Hypothalamus (tissue), 51 donors: ENCODE measurements at regions not wholly inside any gene's neighbourhood (a gene's known extent, or its start where the extent isn't known, plus 50 kb on each side); places are given as distances from the start of the nearest gene placed in this dataset.
A peak's percentile ranks its signal among the peaks of the same experiment; 100 is the strongest.

Experiments used
- DNase-seq, 51 donors: peaks; one replicate each; lab custom pipeline; 2025; lab: John Stamatoyannopoulos, UW

DNA sequence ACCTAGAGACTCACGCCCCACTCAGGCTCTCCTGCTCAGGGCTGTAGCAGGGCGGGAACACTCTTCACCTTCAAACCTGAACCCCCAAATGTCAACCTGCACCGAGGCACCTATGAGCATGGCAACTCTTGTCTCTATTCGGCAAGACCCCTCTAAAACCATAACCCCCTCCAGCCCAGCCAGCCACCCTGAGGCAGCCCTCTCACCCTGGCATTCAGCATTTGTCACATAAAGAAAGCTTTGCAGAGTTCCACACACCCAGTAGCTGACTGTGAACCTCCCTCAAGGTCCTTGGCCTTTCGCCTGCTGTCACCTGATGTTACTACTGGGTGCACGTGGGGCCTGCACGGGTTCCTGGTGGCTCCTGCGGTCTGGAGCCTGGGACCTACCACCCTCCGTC, 97.2 kb upstream of the ALKAL2 start:
- DNase-seq, result no peak

DNA sequence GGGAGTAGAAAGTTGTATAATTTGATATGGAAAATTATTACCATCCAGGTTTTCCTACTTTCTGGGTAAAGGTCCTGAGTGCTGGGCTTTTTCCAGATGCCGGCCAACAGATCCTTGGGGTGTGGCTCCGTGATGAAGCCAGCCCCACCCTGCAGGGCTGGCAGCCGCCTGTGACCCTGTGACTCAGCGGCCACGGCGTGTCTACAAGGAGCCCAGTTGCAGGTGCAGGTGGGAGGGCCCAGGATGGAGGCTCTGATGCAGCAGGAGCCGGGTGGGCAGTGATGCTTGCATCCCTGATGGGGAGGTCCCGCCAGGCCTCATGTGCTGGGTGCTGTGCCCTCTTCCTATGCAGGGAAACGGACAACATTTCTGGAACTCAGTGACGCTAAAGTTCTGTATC, 96.0 kb upstream of the ALKAL2 start:
- DNase-seq, result no peak

GRCh38 chr2:383178-383577, 95.3 kb upstream of the ALKAL2 start:
- peak in 37 of 51 donors; percentile 3 to 72 (median 40) for DNase-seq

- no peak for DNase-seq
These were observed 94.8 kb upstream of the ALKAL2 start for GRCh38 chr2:382728-383022.

DNA sequence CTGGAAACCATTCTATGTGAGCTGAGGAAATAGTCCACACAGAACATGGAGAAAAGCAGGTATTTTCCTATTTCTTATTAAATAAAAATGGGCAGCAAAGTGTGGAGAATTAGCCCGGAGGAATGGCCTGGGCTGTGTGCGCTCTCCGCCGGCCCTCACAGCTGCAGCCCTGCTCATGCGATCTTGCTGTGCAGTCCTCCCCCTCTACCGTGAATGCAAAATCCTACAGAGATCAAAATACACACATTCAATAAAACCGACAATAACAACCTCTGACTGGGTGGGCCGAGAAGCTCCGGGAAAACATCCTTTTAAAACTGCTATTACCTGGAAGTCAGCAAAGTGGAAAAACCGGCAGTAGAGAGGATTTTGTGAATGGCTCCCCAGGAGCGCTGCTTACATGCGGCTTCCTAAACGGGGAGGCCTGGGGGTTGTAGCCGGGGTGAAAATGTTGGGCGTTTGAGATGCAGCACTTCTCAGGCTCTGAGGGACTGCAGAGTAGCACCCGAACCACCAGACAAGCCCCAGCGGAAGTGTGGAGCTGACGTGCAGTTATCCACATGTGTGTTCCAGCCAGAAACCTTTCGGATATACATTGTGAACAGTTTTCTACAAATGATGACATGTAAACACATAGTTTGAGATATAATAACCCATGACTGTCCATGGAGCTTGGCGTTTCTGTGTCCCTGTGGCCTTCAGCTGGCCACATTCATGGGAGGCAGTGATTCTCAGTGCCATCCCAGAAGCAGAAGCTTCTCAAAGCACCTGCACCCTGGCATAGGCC, 94.2 kb upstream of the ALKAL2 start:
- DNase-seq, result no peak

DNA sequence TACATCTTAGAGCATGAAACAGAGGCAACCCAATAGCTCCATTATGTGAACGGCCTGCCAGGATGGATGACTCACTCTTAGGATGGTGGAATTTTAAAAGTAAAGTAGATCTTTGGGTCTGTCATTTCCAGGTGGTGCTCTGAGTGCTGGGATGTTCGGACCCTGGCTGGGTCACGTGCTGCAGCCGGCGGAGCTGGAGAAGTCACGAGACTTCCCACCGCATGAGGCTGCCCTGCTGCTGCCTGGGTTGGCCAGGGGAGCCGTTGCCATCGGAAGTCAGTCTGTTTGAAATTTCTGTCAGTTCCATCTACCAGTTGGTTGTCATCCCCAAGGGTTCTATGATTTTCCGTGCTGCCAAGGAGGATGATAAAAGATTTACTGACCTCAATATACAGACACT, 93.3 kb upstream of the ALKAL2 start:
- no peak for DNase-seq

DNA sequence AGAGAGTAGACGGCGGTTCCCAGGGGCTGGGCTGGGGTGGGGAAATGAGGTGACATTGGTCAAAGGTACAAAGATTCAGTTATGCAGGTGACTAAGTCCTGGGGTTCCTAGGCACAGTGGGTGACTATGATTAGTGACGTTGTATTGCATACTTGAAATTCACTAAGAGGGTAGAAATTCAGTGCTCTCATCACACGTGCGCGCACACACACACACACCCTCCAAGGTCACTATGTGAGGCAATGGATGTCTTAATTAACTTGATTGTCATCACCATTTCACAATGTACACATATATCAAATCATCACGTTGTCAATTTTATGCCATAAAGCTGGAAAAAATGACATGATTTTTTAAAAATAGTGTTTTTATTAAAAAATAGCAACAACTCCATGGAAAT, 92.9 kb upstream of the ALKAL2 start:
- no peak for DNase-seq

- no peak for DNase-seq
These were observed 92.3 kb upstream of the ALKAL2 start for GRCh38 chr2:380221-380620.

GRCh38 chr2:379778-380177, 91.9 kb upstream of the ALKAL2 start:
- DNase-seq, result no peak

DNA sequence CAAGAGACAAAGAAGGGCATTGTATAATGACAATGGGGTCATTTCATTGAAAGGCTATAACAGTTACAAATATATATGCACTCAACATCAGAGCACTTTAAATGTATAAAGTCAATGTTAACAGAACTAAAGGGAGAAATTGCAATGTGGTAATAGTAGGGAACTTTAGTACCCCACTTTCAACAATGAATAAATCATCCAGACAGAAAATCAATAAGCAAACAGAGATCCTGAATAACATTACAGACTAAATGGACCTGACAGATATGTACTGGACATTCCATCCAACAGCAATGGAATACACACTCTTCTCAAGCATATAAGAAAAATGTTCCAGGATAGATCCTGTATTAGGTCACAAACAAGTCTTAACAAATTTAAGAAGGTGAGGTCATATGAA, 90.5 kb upstream of the ALKAL2 start:
- no peak for DNase-seq

DNA sequence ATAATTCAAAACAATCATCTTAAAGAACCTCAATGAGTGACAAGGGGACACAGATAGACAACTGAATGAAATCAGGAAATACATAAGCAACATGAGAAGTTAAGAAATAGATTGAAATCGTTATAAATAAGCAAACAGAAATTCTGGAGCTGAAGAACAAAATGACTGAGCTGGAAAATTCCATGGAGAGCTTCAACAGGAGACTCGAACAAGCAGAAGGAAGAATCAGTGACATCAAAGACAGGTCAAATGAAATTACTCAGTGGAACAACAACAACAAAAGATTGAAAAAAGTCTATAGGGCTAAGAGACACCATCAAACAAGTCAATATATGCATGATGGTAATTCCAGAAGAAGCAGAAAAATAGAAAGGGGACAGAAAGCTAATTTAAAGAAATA, 89.5 kb upstream of the ALKAL2 start:
- no peak for DNase-seq

- DNase-seq, result no peak
These were observed 88.0 kb upstream of the ALKAL2 start for GRCh38 chr2:375956-376307.

DNA sequence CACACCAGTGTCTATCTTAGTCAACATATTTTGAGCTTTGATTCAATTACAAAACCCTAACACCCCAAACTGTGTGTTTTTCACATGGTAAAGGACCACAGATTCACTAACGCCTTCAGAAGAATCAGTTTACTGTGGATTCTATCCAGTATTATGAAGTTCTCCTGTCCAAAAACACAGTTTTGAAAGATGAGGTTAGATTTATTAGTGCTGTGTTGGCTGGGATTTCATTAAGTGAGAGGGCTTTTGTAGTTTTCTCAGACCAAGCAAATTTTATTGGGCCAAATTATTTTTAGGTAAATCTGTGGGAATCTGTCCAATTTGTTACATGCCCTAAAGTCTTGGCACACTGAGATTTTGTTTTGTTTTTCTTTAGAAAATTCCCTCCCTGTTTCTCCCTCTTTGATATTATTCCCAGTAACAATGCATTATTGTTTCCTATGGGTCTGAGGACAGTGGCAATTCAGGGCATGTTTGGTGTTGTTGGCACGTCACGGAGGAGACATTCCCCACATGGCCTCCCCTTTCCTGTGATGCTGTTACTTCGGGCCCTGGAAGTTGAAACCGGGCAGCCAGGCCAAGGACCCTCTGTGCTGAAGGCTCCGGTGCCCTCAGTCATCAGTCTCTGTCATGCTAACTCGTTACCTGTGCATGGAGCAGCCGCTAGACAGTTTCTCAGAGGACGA, 87.5 kb upstream of the ALKAL2 start:
- peak in 12 of 51 donors; percentile 11 to 60 (median 21) for DNase-seq

DNA sequence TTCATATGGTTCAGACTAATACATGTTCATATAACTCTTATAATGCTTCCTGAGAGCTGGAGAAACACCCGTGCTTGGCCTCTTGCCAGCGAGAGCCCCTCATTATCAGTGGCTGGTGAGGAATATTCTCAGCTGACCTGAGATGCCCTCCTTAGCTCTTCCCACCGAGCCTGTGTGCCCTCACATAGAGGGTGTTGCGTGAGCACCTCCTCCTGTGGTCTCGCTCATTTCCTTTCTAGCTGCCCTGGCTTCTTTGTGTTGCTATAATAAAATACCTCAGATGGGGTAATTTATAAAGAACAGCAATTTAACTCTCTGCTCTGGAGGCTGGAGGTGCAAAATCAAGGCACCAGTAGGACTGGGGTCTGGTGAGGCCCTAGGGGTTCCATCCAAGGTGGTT, 80.5 kb upstream of the ALKAL2 start:
- no peak for DNase-seq

DNA sequence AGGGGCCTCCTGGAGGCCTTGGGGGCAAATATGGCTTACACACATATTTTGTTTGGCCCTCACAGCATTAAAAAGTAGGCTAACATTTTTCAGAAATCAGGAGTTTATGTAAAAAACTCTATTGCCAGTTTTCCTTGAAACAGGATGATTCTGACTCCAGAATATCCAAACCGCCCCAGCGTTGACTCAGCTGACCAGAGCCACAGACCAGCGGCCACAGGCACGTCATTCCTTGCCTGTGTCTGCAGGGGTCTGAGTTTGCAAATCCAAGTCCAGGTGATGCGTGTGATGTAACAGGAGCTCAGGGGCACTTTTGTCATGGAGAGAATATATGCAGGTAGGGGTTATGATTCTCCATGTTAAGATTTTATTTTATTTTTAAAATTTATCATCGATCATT, 79.4 kb upstream of the ALKAL2 start:
- DNase-seq, result no peak

DNA sequence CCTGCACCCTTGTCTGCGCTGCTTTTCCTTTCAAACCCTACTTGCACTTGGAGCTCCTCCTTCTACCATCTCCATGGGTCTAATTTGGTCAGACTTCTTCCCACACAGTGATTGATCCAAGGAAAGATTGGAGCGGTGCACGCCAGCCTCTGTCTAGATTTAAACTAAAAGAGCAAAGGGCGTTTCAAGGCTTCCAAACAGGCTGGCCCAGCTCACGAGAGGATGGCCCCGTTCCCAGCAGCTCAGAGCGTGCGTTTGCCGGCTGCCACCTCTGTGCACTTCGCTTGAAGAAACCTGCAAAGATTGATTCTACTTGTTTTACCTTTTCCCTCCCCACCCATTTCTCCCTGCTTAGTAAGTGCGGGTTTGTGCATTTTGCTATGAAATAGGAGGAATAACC, 78.8 kb upstream of the ALKAL2 start:
- no peak for DNase-seq

GRCh38 chr2:365367-366275, 77.7 kb upstream of the ALKAL2 start:
- DNase-seq, result no peak

DNA sequence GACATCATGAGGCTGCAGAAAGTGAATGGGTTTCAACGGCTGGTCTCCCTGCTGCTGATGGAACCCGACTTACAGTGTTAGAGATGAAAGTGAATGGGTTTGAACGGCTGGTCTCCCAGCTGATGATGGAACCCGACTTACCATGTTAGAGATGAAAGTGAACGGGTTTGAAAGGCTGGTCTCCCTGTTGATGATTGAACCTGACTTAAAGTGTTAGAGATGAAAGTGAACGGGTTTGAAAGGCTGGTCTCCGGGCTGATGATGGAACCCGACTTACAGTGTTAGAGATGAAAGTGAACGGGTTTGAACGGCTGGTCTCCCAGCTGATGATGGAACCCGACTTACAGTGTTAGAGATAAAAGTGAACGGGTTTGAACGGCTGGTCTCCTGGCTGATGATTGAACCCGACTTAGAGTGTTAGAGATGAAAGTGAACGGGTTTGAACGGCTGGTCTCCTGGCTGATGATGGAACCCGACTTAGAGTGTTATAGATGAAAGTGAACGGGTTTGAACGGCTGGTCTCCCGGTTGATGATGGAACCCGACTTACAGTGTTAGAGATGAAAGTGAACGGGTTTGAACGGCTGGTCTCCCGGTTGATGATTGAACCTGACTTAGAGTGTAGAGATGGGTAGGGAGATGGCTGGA, 76.1 kb upstream of the ALKAL2 start:
- no peak for DNase-seq

- DNase-seq, result no peak
These were observed 75.0 kb upstream of the ALKAL2 start for GRCh38 chr2:362924-363323.

DNA sequence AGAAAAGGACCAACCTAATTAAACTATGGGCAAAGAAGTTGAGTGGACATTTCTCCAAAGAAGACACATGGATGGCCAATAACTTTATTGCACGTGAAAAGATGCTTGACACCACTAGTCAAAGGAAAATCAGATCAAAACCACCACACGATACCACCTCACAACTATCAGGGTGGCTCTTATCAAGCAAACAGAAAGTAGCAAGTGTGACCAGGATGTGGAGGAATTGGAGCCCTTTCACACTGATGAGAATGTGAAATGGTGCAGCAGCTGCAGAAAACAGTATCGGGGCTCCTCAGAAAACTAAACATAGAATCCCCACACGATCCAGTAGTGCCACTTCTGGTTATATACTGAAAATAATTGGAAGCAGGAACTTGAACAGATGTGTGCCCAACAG, 72.2 kb upstream of the ALKAL2 start:
- no peak for DNase-seq

- no peak for DNase-seq
These were observed 71.2 kb upstream of the ALKAL2 start for GRCh38 chr2:359047-359446.
